Stimulated activated CD4-positive, alpha-beta T cell treated with anti-CD3 and anti-CD28 coated beads, Interleukin-1b, Interleukin-23, amount 100 ng/mL, for 4 hours (primary cell): ENCODE measurements at regions not wholly inside any gene's neighbourhood (a gene's known extent, or its start where the extent isn't known, plus 50 kb on each side); places are given as distances from the start of the nearest gene placed in this dataset.
"Not testable (repeated sequence)": the region's sequence is repeated elsewhere in the genome, so short reads cannot be mapped to it uniquely, and the experiment has no call there.

Source experiments
- DNase-seq, 2 donors: peaks; one replicate each; pipeline ENCODE4 v3.0.0-alpha.2; 2020; ENCODE audit warnings: low read depth in 2 of 2

GRCh38 chr2:82814146-82814545, 1644.9 kb downstream of the SUCLG1 start:
- DNase-seq: no peak

GRCh38 chr2:82811946-82812345, 1647.1 kb downstream of the SUCLG1 start:
- no peak for DNase-seq

DNA sequence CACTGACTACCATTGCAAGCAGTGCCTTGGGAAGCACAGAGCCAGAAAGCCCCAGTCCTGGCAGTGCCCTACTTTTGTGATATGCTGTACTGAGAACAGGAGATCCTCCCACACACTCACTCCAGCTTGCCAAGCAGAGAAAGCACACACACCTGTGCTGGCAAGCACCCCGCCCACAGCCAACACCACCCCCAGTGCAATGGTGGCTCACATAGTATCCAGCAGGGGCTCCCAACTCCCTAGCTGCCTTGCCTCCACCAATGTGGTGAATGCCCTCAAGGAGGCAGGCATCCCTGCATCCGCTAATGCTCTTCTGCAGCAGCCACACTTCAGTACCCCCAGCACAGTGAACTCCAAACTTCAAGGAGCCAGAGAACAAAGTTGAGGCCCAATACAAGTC, 1655.8 kb downstream of the SUCLG1 start:
- no peak for DNase-seq

GRCh38 chr2:82797469-82797868, 1661.6 kb downstream of the SUCLG1 start:
- DNase-seq: no peak

GRCh38 chr2:82796132-82796531, 1662.9 kb downstream of the SUCLG1 start:
- no peak for DNase-seq

- DNase-seq: no peak
Observed at GRCh38 chr2:82795446-82795845, 1663.6 kb downstream of the SUCLG1 start.

- DNase-seq: no peak
Observed at GRCh38 chr2:82793711-82794435, 1665.2 kb downstream of the SUCLG1 start.

- no peak for DNase-seq
Observed at GRCh38 chr2:82792316-82792715, 1666.8 kb downstream of the SUCLG1 start.

GRCh38 chr2:82790206-82791021, 1668.7 kb downstream of the SUCLG1 start:
- no peak for DNase-seq

- DNase-seq: no peak
Observed at GRCh38 chr2:82789851-82790205, 1669.3 kb downstream of the SUCLG1 start.

- DNase-seq: no peak
Observed at GRCh38 chr2:82781176-82781915, 1677.7 kb downstream of the SUCLG1 start.

- no peak for DNase-seq
Observed at GRCh38 chr2:82780050-82780449, 1679.0 kb downstream of the SUCLG1 start.

- no peak for DNase-seq
Observed at GRCh38 chr2:82752396-82752795, 1706.7 kb downstream of the SUCLG1 start.

- DNase-seq: no peak
Observed at GRCh38 chr2:82748653-82749052, 1710.4 kb downstream of the SUCLG1 start.

DNA sequence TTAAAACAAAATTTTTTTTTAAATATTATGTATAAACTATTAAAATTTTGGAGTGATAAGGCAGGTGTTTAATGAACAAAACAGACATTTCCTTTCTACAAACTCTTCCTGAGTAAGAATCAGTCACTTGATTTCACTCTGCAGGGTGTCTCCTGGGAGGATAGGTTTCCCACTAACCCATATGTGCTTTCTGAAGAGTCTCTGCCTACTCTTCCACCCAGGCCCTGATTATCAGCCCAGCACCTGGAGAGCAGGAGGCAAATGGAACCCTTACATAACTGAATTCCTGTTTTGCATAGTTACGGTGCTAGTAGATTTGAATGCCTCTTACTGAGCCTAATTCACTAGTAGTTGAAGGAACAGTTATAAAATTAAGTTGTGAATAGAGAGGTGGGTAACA, 1718.6 kb downstream of the SUCLG1 start:
- no peak for DNase-seq

DNA sequence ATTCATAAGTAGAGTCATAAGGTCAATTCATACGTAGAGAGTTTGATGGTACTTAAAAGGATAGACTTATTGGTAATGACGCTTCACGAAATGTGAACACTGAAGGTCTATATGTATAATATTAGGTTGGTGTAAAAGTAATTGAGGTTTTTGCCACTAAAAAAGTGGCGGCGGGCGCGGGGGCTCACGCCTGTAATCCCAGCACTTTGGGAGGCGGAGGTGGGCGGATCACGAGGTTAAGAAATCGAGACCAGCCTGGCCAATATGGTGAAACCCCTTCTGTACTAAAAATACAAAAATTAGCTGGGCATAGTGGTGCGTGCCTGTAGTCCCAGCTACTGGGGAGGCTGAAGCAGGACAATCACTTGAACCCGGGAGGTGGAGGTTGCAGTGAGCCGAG, 1721.1 kb downstream of the SUCLG1 start:
- not testable (repeated sequence) for DNase-seq

DNA sequence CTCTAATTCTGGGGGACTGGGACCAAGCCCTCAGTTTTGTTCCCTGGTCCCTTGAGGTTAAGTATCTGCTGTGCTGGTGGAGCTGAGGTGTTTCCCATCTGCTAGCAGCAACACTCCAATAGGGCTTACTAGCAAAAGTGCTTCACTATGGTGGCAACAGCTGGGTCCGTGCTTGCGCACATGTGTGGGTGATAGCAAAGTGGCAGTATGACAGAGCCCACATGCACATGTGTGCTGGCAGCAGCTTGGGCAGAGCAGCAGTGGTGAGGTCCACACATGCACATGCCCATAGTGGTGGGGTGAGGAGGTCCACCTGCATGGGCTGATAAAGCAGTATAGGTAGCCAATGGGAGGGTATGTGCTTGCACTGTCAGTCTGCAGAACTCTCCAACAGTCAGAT, 1723.7 kb downstream of the SUCLG1 start:
- DNase-seq: no peak

- no peak for DNase-seq
Observed at GRCh38 chr2:82731824-82732223, 1727.3 kb downstream of the SUCLG1 start.

GRCh38 chr2:82730811-82731210, 1728.3 kb downstream of the SUCLG1 start:
- no peak for DNase-seq

- DNase-seq: no peak
Observed at GRCh38 chr2:82728090-82728489, 1731.0 kb downstream of the SUCLG1 start.

DNA sequence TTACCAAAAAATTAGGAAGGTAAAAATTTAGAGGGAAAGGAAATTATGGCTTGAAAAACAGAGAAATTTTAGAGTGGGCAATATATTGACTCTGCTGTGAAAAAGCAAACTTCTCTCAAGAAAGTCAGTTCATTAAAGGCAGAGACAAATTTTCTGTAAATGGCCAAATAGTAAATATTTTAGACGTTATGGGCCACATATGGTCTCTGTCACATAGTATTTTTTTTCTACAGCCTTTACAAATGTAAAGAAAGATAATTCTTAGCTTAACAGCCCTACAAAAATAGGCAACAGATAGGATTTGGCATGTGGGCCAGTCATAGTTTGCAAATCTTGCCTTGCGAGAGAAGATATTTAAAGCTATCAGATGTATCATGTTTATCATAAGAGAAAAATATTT, 1750.4 kb downstream of the SUCLG1 start:
- no peak for DNase-seq

DNA sequence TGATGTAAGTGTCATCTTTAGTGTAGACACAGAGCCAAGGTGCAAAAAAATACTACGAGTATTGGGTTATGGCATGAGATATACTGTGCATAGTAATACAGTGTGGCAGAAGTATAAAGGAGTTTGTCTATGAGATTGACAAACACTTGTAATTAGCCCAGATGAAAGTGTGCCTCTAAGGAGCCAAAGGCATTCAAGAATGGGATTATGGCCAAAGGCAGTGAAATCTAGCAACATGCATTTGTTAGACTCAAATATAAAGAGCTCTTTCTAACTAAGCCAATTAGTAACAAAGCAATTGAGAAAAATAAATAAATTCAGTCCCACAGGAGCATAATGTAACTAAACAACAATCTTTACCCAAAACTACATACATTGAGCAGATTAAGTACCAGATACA, 1761.8 kb downstream of the SUCLG1 start:
- DNase-seq: no peak

GRCh38 chr2:82694431-82694830, 1764.6 kb downstream of the SUCLG1 start:
- no peak for DNase-seq
